Osteoblast (primary cell): ENCODE measurements at regions not wholly inside any gene's neighbourhood (a gene's known extent, or its start where the extent isn't known, plus 50 kb on each side); places are given as distances from the start of the nearest gene placed in this dataset.

Experiments used
- DNase-seq: peaks from one replicate; pipeline ENCODE4 v3.0.0; 2011; ENCODE audit warnings: low spot score, mixed read lengths; ENCODE audit not compliant: insufficient read length; ENCODE audit errors: missing footprints
- H2AFZ ChIP-seq: 2 replicates; pipeline ENCODE4 v1.6.0; 2011; ENCODE audit warnings: mild to moderate bottlenecking, low read length
- H3K27ac ChIP-seq: 2 replicates; pipeline ENCODE4 v1.5.1; 2011; ENCODE audit warnings: mild to moderate bottlenecking, low read depth, low read length, moderate library complexity
- H3K27me3 ChIP-seq: 2 replicates; pipeline ENCODE4 v1.6.0; 2012; ENCODE audit warnings: mild to moderate bottlenecking, control low read depth, inconsistent platforms, low read length, moderate library complexity; ENCODE audit not compliant: insufficient read depth
- H3K36me3 ChIP-seq: 2 replicates; pipeline ENCODE4 v1.5.1; 2011; ENCODE audit warnings: mild to moderate bottlenecking, low read length, control low read depth, moderate library complexity; ENCODE audit not compliant: insufficient read depth
- H3K4me1 ChIP-seq: 2 replicates; pipeline ENCODE4 v1.5.1; 2011; ENCODE audit warnings: mild to moderate bottlenecking, low read length, control low read depth, moderate library complexity; ENCODE audit not compliant: insufficient read depth
- H3K4me2 ChIP-seq: 2 replicates; pipeline ENCODE4 v1.6.0; 2011; ENCODE audit warnings: mild to moderate bottlenecking, low read length; ENCODE audit not compliant: insufficient read depth
- H3K4me3 ChIP-seq: fragments of 200-600 bp; sonication (generic); 3 replicates; pipeline ENCODE4 v1.5.1; 2012; ENCODE audit warnings: mild to moderate bottlenecking, low read length, inconsistent platforms; ENCODE audit not compliant: insufficient read depth
- H3K79me2 ChIP-seq: 2 replicates; pipeline ENCODE4 v1.6.0; 2012; ENCODE audit warnings: mild to moderate bottlenecking, low read length, control low read depth, inconsistent platforms; ENCODE audit not compliant: insufficient read depth
- H3K9me3 ChIP-seq: 2 replicates; pipeline ENCODE4 v1.5.1; 2011; ENCODE audit warnings: low read depth, low read length, control low read depth
- H4K20me1 ChIP-seq: 2 replicates; pipeline ENCODE4 v1.6.0; 2012; ENCODE audit warnings: mild to moderate bottlenecking, low read length, control low read depth; ENCODE audit not compliant: insufficient read depth
- TF ChIP-seq, protein P1 (sequence below): IDR thresholded peaks from 2 replicates; pipeline ENCODE4 v1.5.1; 2011; ENCODE audit warnings: mild to moderate bottlenecking, low read depth, low read length, moderate library complexity; ENCODE audit errors: extremely low read depth

- Histone ChIP-seq H4K20me1 (no peaks in the 10 kb centered on the region), H3K9me3 (no peaks in the 10 kb centered on the region), H3K79me2 (no peaks in the 10 kb centered on the region), H3K27ac (no peak overlapping the region), H3K4me2 (no peak overlapping the region), H3K4me1 (peaks cover 7% of the 10 kb centered on the region), H2AFZ (no peak overlapping the region), H3K4me3 (no peak overlapping the region), H3K36me3 (no peaks in the 10 kb centered on the region), H3K27me3 (no peaks in the 10 kb centered on the region)
- no peak for DNase-seq
- TF ChIP-seq, protein P1, sequence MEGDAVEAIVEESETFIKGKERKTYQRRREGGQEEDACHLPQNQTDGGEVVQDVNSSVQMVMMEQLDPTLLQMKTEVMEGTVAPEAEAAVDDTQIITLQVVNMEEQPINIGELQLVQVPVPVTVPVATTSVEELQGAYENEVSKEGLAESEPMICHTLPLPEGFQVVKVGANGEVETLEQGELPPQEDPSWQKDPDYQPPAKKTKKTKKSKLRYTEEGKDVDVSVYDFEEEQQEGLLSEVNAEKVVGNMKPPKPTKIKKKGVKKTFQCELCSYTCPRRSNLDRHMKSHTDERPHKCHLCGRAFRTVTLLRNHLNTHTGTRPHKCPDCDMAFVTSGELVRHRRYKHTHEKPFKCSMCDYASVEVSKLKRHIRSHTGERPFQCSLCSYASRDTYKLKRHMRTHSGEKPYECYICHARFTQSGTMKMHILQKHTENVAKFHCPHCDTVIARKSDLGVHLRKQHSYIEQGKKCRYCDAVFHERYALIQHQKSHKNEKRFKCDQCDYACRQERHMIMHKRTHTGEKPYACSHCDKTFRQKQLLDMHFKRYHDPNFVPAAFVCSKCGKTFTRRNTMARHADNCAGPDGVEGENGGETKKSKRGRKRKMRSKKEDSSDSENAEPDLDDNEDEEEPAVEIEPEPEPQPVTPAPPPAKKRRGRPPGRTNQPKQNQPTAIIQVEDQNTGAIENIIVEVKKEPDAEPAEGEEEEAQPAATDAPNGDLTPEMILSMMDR: no peak
These were observed 98.6 kb downstream of the FHDC1 start for GRCh38 chr4:153034681-153035080.

DNA sequence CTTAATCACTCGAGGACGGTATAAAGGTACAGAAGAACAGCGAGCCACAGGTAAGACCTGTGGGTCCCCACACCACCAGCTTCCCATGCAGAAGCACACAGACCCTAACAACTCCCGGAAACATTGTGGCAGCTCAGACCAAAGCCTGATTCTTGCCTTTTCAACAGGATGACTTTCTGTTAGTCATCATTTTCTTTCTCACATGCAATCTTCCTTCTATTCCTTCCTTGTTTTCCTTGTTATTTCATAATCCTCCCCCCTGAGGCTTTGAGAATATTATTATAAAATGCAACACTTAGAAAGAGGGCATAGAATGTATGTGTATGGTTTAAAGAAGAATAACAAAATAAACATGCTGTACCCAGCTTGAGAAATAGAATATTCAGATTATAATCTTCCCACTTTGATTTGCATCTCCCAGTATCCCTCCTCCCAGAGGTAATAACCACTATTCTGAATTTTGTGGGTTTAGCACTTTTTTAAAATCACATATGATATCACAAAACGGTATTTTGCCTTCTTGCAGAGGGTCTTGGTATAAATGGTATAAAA is 100.9 kb downstream of the FHDC1 start:
- Histone ChIP-seq H2AFZ (no peak overlapping the region), H3K4me2 (no peak overlapping the region), H3K4me3 (no peak overlapping the region), H3K4me1 (peaks cover 7% of the 10 kb centered on the region), H4K20me1 (no peaks in the 10 kb centered on the region), H3K9me3 (no peaks in the 10 kb centered on the region), H3K79me2 (no peaks in the 10 kb centered on the region), H3K27me3 (no peaks in the 10 kb centered on the region), H3K36me3 (no peaks in the 10 kb centered on the region), H3K27ac (no peak overlapping the region)
- peak; percentile 81 for DNase-seq
- TF ChIP-seq, protein P1: no peak

DNA sequence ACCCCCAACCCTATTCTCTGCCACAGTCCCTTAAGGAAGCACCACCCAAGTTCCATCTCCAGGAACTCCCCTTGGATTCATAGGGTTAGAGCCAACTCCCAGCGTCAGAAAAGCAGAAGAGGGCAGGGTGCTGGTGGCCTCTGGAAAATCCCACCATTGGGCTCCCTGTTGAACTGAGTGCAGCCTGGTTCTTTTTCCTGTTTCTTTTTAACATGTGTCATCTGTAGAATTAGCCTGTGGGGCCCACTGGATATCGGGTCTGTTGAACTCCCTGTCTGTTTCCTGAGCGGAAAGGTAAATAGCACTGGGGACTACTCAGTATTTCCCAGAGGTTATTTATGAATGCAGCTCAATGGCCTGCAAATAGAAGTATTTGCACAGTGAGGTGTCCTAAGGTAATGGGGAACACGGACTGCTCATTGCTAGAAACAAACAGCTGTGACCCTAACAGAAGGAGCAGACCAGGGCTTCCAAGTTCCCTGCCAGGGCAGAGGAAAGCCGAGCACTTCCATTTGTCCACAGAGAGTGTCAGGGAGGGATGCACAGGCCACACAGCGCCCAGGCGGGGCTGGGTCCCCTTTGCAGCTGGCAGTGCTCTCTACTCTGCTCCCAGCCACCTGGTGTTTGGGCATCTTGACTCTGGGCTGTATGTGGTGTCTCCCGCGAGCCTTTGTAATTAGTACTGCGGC is 102.6 kb downstream of the FHDC1 start:
- no peak overlapping the region for H2AFZ ChIP-seq
- no peak overlapping the region for H3K4me3 ChIP-seq
- H3K36me3 ChIP-seq: no peaks in the 10 kb centered on the region
- H4K20me1 ChIP-seq: no peaks in the 10 kb centered on the region
- peaks cover 7% of the 10 kb centered on the region for H3K4me1 ChIP-seq
- H3K9me3 ChIP-seq: no peaks in the 10 kb centered on the region
- H3K4me2 ChIP-seq: no peak overlapping the region
- H3K79me2 ChIP-seq: no peaks in the 10 kb centered on the region
- no peaks in the 10 kb centered on the region for H3K27me3 ChIP-seq
- DNase-seq: no peak
- TF ChIP-seq, protein P1: no peak
- no peak overlapping the region for H3K27ac ChIP-seq

GRCh38 chr4:153039542-153040185 is 103.5 kb downstream of the FHDC1 start:
- DNase-seq: no peak
- H4K20me1 ChIP-seq: no peaks in the 10 kb centered on the region
- no peaks in the 10 kb centered on the region for H3K27me3 ChIP-seq
- peaks cover 7% of the 10 kb centered on the region for H3K4me1 ChIP-seq
- TF ChIP-seq, protein P1: no peak
- H3K4me2 ChIP-seq: no peak overlapping the region
- no peaks in the 10 kb centered on the region for H3K36me3 ChIP-seq
- H3K4me3 ChIP-seq: no peak overlapping the region
- H3K79me2 ChIP-seq: no peaks in the 10 kb centered on the region
- no peaks in the 10 kb centered on the region for H3K9me3 ChIP-seq
- H2AFZ ChIP-seq: no peak overlapping the region
- H3K27ac ChIP-seq: no peak overlapping the region
